HG03520 (cell line): ENCODE measurements at regions not wholly inside any gene's neighbourhood (a gene's known extent, or its start where the extent isn't known, plus 50 kb on each side); places are given as distances from the start of the nearest gene placed in this dataset.
A peak's percentile ranks its signal among the peaks of the same experiment; 100 is the strongest.
"Not testable (repeated sequence)": the region's sequence is repeated elsewhere in the genome, so short reads cannot be mapped to it uniquely, and the experiment has no call there.

Experiments
- ATAC-seq: cut with Tn5 transposase; IDR thresholded peaks from one replicate; pipeline ENCODE4 v1.9.1; 2021; ENCODE audit warnings: mild to moderate bottlenecking, moderate library complexity; ENCODE audit not compliant: unreplicated experiment

DNA sequence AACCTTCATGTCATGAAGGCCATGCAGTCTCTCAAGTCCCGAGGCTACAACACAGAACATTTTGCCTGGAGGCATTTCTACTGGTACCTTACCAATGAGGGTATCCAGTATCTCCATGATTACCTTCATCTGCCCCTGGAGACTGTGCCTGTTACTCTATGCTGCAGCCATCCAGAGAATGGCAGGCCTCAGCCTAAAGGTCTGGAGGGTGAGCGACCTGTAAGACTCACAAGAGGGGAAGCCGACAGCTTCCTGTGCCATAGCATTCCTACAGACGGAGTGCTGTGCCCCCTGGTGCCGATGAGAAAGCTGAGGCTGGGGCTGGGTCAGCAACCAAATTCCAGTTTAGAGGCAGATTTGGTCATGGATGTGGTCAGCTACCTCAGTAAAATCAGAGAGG, 51.3 kb upstream of the CADPS start:
- no peak for ATAC-seq

DNA sequence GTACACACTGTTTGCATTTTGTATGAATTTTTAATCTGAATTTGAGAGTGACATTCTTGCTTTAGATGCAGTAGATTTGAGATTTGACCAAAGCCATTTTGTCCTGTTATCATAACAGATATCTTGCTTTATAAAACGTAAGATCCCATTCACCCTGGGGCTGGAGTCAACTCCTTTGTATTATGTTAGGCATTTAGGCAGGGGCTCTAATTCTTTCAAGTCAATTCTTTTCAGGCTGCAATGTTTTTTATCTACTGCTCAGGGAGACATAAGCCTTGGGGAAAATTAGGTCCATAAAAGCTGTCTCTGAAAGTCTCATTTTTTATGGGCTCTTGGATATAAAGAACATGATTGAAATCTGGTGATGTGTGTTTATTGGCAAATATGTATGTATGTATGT, 53.0 kb upstream of the CADPS start:
- ATAC-seq: no peak

- no peak for ATAC-seq
Measured at GRCh38 chr3:62929771-62930170, 54.6 kb upstream of the CADPS start.

GRCh38 chr3:62935793-62936192, 60.6 kb upstream of the CADPS start:
- no peak for ATAC-seq

DNA sequence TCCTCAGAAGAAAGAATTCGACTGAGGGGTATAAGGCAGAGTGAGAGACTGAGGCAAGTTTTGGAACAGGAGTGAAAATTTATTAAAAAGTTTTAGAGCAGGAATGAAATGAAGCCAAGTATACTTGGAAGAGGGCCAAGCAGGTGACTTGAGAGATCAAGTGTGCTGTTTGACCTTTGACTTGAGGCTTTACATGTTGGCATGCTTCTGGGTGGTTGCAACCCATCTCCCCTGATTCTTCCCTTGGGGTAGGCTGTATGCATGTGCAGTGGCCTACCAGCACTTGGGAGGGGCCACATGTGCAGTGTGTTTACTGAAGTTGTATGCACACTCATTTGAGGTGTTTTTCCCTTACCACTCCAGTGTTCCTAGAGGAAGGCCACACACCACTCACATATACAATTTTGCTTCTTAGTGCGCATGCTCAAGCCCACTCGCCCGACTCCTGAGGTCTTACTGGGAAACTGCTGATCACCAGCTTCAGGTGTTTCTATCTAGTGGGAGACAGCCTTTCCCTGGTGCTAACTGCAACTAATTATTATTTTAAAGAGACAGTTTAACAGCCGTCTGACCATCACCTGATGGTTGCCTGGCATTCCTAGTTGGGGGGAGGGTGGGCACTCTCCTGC, 61.5 kb upstream of the CADPS start:
- no peak for ATAC-seq

DNA sequence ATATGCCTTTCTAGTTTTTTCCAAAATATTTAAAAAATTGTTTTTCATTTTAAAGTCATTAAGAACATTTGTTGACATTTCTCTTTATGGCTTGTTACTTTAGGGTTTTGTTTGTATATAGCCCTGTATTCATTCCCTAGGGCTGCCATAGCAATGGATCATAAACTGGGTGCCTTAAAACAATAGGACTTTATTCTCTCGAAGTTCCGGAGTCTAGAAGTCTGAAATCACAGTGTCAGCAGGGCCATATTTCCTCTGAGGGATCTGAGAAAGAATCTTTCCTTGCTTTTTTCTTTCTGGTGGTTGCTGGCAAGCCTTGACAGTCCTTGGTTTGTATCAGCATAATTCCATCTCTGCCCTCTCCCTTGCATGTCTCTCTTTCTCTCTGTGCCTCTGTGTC, 63.4 kb upstream of the CADPS start:
- no peak for ATAC-seq

GRCh38 chr3:62939707-62940106, 64.5 kb upstream of the CADPS start:
- no peak for ATAC-seq

DNA sequence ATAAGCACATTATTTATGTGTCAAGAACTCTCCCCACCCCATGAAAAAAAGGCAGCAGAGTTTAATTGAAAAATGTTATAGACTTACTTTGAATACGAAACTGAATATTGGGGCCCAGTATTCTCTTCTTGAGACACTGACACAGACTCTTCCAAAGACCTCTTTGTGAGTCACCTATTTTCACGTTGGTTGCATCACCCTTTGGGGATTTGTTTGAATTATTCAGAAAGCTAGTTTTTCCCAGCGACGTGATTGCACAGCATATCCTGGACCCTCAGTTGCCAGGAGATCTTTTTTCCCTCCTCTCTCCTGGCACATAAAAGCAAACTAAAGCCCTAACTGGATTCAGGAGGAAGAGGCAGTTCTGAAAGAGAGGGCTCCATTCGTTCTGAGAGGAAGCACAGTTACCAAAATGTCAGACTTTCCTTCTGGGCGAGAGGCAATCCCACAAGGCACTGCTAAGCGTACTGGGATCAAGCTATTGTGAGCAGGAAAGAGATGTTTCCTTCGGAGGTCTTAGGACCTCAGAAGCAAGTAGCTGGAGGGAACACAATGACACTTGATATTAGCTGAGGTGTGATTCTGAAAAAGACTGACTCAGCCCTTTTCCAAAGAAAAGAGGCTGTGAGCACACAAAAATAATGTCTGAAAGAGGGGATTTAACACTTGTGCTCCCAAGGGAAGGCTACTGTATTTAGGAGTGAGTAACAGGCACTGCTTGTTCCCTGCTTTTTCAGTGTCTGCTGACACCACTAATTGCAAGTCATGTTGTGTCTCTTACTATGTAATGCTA, 65.8 kb upstream of the CADPS start:
- no peak for ATAC-seq

- no peak for ATAC-seq
Measured at GRCh38 chr3:62942227-62942626, 67.0 kb upstream of the CADPS start.

DNA sequence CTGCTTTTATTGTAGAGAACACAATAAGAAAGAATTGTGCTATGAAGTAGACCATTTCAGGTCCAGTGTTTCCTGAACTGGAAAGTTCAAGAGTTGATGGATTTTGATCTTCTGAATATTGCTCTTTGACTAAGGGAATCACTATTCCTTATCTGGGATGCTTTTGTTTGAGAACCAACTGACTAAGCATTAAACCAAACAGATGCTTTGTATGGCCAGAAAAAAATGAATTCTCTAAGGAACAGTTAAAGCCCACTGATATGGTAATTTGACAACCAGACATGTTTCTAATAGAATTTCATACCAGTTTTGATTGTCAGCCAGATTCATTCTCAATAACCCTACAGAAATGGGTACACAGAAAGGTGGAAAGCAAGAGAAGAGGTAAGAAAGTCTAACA, 67.5 kb upstream of the CADPS start:
- no peak for ATAC-seq

DNA sequence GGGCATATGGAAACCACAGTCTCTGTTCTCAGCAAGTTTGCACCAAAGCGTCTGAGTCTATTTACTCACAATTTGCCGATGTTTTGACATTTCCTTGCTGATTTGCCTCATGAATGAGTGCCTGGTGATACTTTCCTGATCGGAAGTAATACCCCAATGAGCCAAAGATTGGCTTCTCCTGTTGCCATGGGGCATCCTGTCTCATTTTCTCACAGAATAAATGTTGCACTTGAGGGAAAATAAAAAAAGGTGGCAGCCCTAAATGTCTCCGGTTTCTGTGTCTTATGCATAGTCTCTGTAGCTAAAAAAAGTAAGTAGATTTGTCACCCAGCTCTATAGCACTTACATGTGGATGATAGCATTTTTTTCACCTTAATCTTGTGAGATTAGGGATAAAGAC, 73.7 kb upstream of the CADPS start:
- no peak for ATAC-seq

DNA sequence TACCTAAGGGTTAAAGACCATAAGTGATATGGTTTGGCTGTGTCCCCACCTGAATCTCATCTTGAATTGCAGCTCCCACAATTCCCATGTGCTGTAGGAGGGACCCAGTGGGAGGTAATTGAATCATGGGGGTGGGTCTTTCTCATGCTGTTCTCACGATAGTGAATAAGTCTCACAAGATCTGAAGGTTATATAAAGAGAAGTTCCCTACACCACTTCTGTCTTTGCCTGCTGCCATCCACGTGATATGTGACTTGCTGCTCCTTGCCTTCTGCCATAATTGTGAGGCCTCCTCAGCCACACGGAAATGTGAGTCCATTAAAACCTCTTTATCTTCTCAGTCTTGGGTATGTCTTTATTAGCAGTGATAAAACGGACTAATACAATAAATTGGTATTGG, 75.0 kb upstream of the CADPS start:
- ATAC-seq: no peak

DNA sequence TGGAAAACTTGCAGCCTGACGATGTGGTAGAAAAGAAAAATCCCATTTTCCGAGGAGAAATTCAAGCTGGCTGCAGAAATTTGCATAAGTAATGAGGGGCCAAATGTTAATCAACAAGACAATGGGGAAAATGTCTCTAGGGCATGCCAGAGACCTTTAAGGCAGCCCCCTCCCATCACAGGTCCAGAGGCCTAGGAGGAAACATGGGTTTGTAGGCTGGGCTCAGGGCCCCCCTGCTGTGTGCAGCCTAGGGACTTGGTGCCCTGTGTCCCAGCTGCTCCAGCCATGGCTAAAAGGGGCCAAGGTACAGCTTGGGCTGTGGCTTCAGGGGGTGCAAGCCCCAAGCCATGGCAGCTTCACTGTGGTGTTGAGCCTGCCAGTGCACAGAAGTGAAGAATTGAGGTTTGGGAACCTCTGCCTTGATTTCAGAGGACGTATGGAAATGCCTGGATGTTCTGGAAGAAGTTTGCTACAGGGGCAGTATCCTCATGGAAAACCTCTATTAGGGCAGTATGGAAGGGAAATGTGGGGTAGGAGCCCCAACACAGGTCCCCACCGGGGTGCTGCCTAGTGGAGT, 75.9 kb upstream of the CADPS start:
- ATAC-seq: no peak

- not testable (repeated sequence) for ATAC-seq
Measured at GRCh38 chr3:62951880-62952279, 76.7 kb upstream of the CADPS start.

- peak; percentile 86 for ATAC-seq
Measured at GRCh38 chr3:62954580-62954979, 79.4 kb upstream of the CADPS start.

- ATAC-seq: no peak
Measured at GRCh38 chr3:62955126-62955525, 79.9 kb upstream of the CADPS start.

DNA sequence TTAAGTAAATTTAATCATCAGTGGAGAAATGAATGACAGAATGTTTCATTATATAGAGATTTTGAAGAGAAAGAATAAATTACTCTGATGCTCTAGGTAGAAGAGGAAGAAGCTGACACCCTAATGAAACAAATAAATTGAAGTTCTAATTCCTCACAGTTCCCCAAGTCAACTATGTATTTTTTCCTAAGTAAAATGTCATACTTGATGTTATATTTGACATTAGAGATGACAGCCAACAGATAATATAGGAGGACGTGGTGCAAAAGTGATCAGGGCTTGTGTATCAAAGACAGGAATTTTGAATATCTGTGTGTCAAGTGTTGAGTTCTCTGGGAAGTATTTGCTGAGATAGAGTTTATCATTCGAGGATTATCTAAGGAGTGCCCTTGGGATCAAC, 81.2 kb upstream of the CADPS start:
- no peak for ATAC-seq

DNA sequence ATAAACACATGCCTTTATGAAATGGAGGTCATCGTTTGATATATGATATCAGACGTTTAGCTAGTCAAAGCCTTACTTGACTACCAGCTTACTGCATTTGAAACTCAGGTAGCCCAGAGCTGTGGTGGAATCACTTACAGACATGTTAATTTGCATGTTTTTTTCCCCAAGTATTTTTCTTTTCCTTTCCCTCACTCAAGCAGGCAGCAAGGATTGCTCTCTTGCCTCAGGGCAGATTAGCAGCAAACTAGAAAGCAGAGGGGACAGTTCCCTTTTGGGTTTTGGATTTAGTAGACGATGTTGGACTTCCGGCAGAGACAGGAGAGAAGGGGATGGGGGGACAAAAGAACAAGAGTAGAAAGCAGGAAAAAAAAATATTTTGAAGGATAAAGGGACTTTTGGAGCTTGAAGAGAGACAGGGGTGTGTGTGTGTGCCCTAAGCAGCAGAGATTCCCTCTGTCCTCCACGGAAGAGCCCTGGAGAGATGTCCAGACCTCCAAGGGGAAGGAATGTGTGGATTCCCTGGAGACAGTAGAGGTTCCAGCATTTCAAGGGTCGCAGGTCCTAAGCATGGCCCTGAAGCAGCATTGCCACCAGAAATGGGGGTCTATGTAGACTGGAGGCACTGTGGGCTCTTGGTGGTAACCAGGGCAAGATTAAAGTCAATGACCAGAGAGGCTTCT, 86.8 kb upstream of the CADPS start:
- ATAC-seq: no peak

- no peak for ATAC-seq
Measured at GRCh38 chr3:62962714-62963113, 87.5 kb upstream of the CADPS start.

DNA sequence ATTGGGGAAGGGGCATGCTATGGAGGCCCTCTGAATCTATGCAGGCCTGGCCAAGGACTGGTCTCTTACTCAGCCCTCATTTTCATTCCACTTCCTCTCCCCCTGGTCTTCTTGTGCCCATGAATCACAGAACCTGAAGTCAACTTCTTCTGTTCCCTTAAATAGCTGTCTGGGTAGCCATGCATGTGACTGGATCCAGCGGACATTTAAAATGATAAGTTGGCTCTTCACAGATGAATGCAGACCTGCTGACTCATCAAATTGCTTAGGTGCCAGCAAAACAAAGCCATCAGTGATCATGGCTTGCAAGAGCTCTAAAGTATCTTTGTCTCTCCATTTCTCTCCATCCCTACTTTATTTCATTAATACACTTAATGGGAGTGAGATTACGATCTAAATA, 90.1 kb upstream of the CADPS start:
- no peak for ATAC-seq

GRCh38 chr3:62968128-62968527, 92.9 kb upstream of the CADPS start:
- ATAC-seq: no peak

DNA sequence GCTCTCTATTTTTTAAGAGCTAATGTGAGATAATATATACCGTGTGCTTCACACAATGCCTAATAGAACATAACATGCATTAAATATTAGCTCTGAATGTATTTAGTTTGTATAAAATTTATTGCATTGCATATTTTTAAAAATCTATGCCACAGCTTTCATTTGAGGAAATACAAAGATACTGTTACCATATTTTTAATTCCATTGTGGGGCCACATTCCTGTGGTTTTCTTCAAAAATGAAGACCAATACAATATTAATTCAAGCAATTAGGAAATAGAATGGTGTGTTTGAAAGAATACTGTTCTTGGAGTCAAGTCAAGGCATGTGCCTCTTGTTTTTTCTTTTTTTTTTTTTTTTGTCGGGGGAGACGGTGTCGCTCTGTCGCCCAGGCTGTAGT, 95.4 kb upstream of the CADPS start:
- ATAC-seq: no peak
